ENCODE measurements at regions not wholly inside any gene's neighbourhood (a gene's known extent, or its start where the extent isn't known, plus 50 kb on each side); places are given as distances from the start of the nearest gene placed in this dataset.

DNA sequence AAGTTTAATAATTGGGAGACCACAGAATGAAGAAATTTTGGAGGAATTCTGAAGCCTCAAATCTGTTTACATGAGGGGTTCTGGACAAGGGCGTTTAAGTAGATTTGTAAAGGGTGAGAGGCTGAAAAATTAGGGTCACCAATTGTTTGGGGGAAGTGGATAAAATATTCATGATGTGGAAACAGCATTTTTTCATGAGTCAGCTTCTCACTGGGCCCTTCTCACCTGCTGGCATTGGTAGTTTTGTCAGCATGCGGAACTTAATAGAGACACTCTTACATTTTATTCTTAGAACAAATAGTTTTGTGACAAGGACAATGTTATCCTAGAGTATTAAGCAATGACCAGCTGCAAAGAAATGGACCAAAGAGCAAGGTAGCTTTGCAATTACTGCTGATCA lies 634.4 kb downstream of the LRFN5 start:
- no peak overlapping the region for H3K4me3 ChIP-seq (replicated peaks in 1 of 2; ENCODE audit: low read depth in 2 of 2, low read length in 2 of 2)
- DNase-seq (ENCODE audit: low read depth in 2 of 2) = no peak
- TF ChIP-seq, protein P1, sequence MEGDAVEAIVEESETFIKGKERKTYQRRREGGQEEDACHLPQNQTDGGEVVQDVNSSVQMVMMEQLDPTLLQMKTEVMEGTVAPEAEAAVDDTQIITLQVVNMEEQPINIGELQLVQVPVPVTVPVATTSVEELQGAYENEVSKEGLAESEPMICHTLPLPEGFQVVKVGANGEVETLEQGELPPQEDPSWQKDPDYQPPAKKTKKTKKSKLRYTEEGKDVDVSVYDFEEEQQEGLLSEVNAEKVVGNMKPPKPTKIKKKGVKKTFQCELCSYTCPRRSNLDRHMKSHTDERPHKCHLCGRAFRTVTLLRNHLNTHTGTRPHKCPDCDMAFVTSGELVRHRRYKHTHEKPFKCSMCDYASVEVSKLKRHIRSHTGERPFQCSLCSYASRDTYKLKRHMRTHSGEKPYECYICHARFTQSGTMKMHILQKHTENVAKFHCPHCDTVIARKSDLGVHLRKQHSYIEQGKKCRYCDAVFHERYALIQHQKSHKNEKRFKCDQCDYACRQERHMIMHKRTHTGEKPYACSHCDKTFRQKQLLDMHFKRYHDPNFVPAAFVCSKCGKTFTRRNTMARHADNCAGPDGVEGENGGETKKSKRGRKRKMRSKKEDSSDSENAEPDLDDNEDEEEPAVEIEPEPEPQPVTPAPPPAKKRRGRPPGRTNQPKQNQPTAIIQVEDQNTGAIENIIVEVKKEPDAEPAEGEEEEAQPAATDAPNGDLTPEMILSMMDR (IDR thresholded peaks at IDR 0.05; ENCODE audit: low read depth, low read length) = no peak

DNA sequence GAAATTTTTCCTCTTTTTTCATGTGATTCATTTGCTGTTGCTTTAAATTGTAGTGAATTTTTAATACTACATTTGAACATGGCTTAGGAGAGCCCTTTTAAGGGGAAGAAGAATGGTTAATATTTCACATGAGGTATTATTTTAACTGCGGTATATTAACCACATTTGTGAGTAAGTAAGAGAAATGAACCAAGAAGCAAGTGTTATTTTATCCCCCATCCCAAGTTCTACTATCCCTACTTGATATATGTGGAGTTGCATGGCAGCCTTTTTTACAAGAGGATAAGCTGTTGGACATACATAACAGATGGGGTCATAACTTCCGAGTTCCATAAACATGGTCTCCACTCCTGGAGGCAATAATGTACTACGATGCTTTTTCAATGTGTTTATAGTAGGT lies 623.3 kb downstream of the LRFN5 start:
- TF ChIP-seq, protein P1 (IDR thresholded peaks at IDR 0.05; ENCODE audit: low read depth, low read length) = no peak
- no peak overlapping the region for H3K4me3 ChIP-seq (replicated peaks in 1 of 2; ENCODE audit: low read depth in 2 of 2, low read length in 2 of 2)
- DNase-seq (ENCODE audit: low read depth in 2 of 2) = no peak

DNA sequence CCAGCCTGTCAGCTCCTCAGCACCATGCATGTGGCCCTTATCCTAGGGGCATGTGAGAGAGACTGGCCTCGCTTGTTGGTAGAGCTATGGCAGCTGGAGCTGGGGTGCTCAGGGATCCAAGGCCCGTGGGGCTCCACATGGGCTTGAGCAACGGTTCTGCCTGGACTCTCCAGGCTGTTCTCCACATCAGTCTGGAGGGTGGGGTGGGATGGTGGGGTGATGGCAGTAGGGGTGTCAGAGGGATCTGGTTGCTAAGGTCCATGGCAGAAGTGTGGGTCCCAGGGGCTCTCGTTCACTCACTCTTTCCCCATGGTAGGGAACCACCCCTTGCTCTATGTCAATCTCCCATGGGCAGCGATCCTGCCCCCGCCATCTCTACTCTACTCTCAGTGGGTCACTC lies 622.6 kb downstream of the LRFN5 start:
- no peak overlapping the region for H3K4me3 ChIP-seq (replicated peaks in 1 of 2; ENCODE audit: low read depth in 2 of 2, low read length in 2 of 2)
- DNase-seq (ENCODE audit: low read depth in 2 of 2) = no peak
- TF ChIP-seq, protein P1 (IDR thresholded peaks at IDR 0.05; ENCODE audit: low read depth, low read length) = no peak

DNA sequence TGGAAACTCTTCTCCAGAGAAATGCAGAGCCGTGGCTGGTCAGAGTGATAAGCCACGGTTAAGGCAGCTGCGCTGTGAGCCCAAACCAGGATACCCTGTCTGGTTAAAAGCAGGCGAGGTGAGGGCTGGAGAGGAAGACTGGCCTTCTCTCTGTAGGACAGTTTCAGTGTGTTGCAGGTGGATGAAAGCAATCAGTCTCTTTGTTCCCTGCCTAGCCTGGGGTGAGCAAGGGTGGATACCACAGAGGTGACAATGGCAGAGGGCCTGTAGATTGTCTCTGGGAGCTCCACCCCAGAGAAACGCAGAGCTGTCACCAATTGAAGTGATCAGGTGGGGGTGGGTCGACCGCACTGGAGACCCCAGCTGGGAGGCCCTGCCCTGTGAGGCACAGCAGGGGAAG lies 621.9 kb downstream of the LRFN5 start:
- DNase-seq (ENCODE audit: low read depth in 2 of 2) = no peak
- TF ChIP-seq, protein P1 (IDR thresholded peaks at IDR 0.05; ENCODE audit: low read depth, low read length) = no peak
- no peak overlapping the region for H3K4me3 ChIP-seq (replicated peaks in 1 of 2; ENCODE audit: low read depth in 2 of 2, low read length in 2 of 2)

DNA sequence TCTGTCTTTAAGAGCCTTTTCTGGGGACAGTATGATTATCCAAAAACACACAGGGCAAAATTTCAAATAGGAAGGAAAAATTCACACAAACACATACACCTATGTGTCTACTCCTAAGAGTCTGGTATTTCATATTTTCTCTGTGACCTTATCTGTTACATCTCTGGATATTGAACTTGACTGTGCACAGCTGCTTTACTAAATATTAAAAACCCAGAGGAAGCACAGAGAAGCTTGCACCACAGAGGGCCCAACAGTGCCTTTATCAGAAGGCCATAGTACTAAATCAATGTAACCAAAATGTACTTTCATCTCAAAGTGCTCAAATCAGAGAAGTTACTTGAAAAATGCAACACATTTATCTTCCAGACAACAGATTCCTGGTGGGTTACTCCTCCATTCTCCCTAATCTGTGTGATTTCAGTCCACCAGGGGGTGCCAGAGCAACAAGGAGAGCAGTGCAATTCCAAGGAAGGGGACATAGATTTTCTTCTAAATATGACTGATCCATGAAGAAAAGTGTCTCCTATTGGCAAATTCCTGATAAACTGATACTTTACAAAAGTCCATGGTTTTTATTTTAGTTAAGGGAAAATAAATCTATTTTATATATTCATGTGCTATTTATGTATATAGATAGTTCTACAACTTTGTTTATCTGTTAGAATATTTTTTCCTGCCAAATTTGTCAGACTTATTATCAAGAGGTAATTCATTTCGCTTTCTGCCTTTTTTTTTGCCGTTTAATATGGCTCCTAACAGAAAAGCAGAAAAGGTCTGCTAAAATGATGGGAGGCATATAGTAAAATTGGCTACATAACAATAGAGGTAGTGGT lies 617.6 kb downstream of the LRFN5 start:
- H3K4me3 ChIP-seq (replicated peaks in 1 of 2; ENCODE audit: low read depth in 2 of 2, low read length in 2 of 2) = no peak overlapping the region
- DNase-seq (ENCODE audit: low read depth in 2 of 2) = peak; percentile 77 to 79
- TF ChIP-seq, protein P1 (IDR thresholded peaks at IDR 0.05; ENCODE audit: low read depth, low read length) = peak; percentile 84

DNA sequence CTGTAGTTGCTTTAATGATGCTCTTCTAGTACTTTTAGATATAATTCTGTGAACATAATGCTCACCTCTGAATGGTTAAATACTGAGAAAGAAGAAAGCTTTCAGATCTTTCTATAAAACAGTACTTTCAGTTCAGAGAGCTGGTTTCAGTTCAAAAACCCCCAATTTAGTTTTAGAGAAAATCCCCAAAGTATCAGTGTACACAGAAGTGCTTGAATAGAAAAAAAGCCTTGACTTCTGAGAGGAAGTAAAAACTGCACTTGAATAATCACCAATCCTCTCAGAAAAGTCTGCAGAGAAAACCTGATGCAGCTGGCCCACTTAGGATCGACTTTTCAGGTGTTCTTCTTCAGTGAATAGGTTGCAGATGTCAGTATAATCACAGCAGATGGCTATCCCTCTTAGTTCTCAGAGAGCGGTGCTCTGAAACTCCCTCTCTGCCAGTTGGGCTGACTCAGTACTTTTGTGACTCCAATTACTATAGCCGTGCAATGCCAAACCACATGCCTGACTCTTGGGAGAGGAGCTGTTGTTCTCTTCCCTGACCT lies 616.3 kb downstream of the LRFN5 start:
- TF ChIP-seq, protein P1 (IDR thresholded peaks at IDR 0.05; ENCODE audit: low read depth, low read length) = no peak
- no peak overlapping the region for H3K4me3 ChIP-seq (replicated peaks in 1 of 2; ENCODE audit: low read depth in 2 of 2, low read length in 2 of 2)
- peak; percentile 69 to 70 for DNase-seq (ENCODE audit: low read depth in 2 of 2)
